DOHH2 (cell line): ENCODE measurements at regions not wholly inside any gene's neighbourhood (a gene's known extent, or its start where the extent isn't known, plus 50 kb on each side); places are given as distances from the start of the nearest gene placed in this dataset.

Source experiments
- H3F3A ChIP-seq: fragments of 200-600 bp; sonication (generic), shearing (Covaris generic); 2 replicates; pipeline ENCODE4 v1.6.0; 2016; ENCODE audit warnings: antibody characterized with exemption, mild to moderate bottlenecking; ENCODE audit not compliant: control insufficient read depth, insufficient read depth
- H3K27ac ChIP-seq: fragments of 200-600 bp; sonication (generic); 2 replicates; pipeline ENCODE4 v1.5.1; 2014; ENCODE audit warnings: low read depth, mild to moderate bottlenecking, low read length, moderate library complexity
- H3K27me3 ChIP-seq: fragments of 200-600 bp; sonication (generic); 2 replicates; pipeline ENCODE4 v1.6.1; 2014; ENCODE audit warnings: mild to moderate bottlenecking, low read length, mixed read lengths; ENCODE audit not compliant: control insufficient read depth
- H3K36me3 ChIP-seq: fragments of 200-600 bp; sonication (generic); 2 replicates; pipeline ENCODE4 v1.6.1; 2014; ENCODE audit warnings: mild to moderate bottlenecking, low read length, moderate library complexity, mixed read lengths; ENCODE audit not compliant: control insufficient read depth
- H3K4me1 ChIP-seq: fragments of 200-600 bp; sonication (generic); 2 replicates; pipeline ENCODE4 v1.6.1; 2014; ENCODE audit warnings: mild to moderate bottlenecking, low read length, mixed read lengths; ENCODE audit not compliant: control insufficient read depth
- H3K4me2 ChIP-seq: fragments of 200-600 bp; sonication (generic); 2 replicates; pipeline ENCODE4 v1.6.0; 2014; ENCODE audit warnings: mild to moderate bottlenecking, low read length, moderate library complexity
- H3K4me3 ChIP-seq: fragments of 200-600 bp; sonication (generic); 2 replicates; pipeline ENCODE4 v1.5.1; 2014; ENCODE audit warnings: mild to moderate bottlenecking, low read length, mixed read lengths
- H3K79me2 ChIP-seq: fragments of 200-600 bp; sonication (generic); 2 replicates; pipeline ENCODE4 v1.6.1; 2014; ENCODE audit warnings: mild to moderate bottlenecking, low read length, mixed read lengths; ENCODE audit not compliant: control insufficient read depth
- H3K9me2 ChIP-seq: fragments of 200-600 bp; sonication (generic); replicated peaks from 2 replicates; pipeline ENCODE4 v1.6.1; 2014; ENCODE audit warnings: mild to moderate bottlenecking, low read length, mixed read lengths; ENCODE audit not compliant: control insufficient read depth
- H3K9me3 ChIP-seq: fragments of 200-600 bp; sonication (generic); 2 replicates; pipeline ENCODE4 v1.6.1; 2014; ENCODE audit warnings: antibody characterized with exemption, low read length, mixed read lengths; ENCODE audit not compliant: control insufficient read depth, insufficient read depth
- H4K20me1 ChIP-seq: fragments of 200-600 bp; sonication (generic); 2 replicates; pipeline ENCODE4 v1.6.0; 2014; ENCODE audit warnings: low read depth, mild to moderate bottlenecking, antibody characterized with exemption, low read length, moderate library complexity; ENCODE audit not compliant: control insufficient read depth, insufficient read depth
- EZH2phosphoT487 ChIP-seq: fragments of 200-600 bp; sonication (generic); IDR thresholded peaks from 2 replicates; pipeline ENCODE4 v1.6.1; 2017; ENCODE audit warnings: borderline replicate concordance, mild to moderate bottlenecking, antibody characterized with exemption, low read length, moderate library complexity, mixed read lengths
- TF ChIP-seq, protein P1 (sequence below): fragments of 200-600 bp; sonication (generic); IDR thresholded peaks from one replicate; pipeline ENCODE4 v1.5.1; 2014; ENCODE audit warnings: antibody characterized with exemption, mild to moderate bottlenecking, low read depth, low read length; ENCODE audit not compliant: poor library complexity, severe bottlenecking

DNA sequence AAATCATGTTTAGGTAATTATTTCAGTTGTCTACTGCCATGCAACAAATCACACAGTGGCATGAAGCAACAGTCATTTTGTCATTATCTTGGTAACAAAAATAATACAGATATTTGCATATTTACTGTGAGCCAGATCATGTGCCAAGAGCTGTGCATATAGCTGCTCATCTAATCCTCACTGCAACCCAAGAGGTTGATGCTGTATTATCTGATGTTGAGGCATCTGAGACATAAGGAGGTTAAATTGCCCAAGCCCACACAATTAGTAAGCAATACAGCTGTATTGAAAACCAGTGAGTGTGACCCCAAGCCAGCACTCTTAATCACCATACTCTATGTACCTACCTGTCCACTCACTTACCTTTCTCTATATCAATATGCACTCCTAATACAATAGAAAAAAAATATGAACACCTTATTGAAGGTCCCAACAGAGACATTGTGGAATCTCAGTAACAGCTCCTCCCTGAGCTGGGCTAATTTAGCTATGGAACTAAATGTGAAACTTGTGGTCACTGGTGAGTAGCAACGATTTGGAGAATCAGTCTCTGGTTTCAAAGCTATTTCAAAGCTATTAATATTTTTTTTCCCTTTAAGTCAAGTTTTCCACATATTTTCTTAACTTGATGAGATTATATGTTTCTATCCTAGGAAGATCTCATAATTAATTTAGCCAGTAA lies 185.2 kb downstream of the KLF12 start:
- Histone ChIP-seq H3K9me2 (no peaks in the 10 kb centered on the region), H3K27ac (no peak overlapping the region), H3K4me3 (peak overlapping the region; percentile 7; the same call in 1 of the 2 replicates), H3K4me1 (peaks cover 98% of the 10 kb centered on the region), H3F3A (0 out of 2 replicates have a peak, but pooled peaks cover 4% of the 10 kb centered on the region), H4K20me1 (no peaks in the 10 kb centered on the region), H3K36me3 (no peaks in the 10 kb centered on the region; the same call in 1 of the 2 replicates), H3K4me2 (peak overlapping the region; percentile 26), H3K27me3 (no peaks in the 10 kb centered on the region), H3K79me2 (peaks cover 26% of the 10 kb centered on the region), H3K9me3 (no peaks in the 10 kb centered on the region)
- TF ChIP-seq EZH2phosphoT487 = no peak
- TF ChIP-seq, protein P1, sequence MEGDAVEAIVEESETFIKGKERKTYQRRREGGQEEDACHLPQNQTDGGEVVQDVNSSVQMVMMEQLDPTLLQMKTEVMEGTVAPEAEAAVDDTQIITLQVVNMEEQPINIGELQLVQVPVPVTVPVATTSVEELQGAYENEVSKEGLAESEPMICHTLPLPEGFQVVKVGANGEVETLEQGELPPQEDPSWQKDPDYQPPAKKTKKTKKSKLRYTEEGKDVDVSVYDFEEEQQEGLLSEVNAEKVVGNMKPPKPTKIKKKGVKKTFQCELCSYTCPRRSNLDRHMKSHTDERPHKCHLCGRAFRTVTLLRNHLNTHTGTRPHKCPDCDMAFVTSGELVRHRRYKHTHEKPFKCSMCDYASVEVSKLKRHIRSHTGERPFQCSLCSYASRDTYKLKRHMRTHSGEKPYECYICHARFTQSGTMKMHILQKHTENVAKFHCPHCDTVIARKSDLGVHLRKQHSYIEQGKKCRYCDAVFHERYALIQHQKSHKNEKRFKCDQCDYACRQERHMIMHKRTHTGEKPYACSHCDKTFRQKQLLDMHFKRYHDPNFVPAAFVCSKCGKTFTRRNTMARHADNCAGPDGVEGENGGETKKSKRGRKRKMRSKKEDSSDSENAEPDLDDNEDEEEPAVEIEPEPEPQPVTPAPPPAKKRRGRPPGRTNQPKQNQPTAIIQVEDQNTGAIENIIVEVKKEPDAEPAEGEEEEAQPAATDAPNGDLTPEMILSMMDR = no peak

DNA sequence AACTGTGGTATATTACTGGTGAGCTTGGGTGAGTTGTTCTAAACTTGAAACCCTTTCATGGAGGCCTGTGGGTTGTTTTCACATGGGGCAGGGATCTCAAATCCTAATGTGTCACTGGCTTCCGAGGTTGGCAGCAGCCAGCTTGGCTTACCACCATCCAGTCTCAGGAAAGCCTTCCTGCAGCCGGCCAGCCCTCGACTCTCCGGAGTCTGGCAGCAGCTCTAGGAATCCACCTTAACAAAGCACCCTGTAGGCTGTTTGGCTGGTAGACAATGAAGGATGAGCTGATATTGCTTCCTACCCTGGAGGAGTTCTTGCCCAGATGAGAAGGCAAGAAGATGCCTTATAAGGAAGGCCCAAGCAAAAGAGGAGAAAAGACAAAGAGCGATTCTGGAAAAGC lies 188.3 kb downstream of the KLF12 start:
- H4K20me1 ChIP-seq = no peaks in the 10 kb centered on the region
- H3F3A ChIP-seq = 0 out of 2 replicates have a peak, but pooled peaks cover 2% of the 10 kb centered on the region
- H3K4me2 ChIP-seq = no peak overlapping the region
- H3K9me2 ChIP-seq = no peaks in the 10 kb centered on the region
- H3K4me3 ChIP-seq = no peak overlapping the region
- no peak overlapping the region for H3K27ac ChIP-seq
- peaks cover 11% of the 10 kb centered on the region for H3K79me2 ChIP-seq
- peaks cover 82% of the 10 kb centered on the region for H3K4me1 ChIP-seq
- H3K9me3 ChIP-seq = no peaks in the 10 kb centered on the region
- TF ChIP-seq EZH2phosphoT487 = no peak
- no peaks in the 10 kb centered on the region for H3K27me3 ChIP-seq
- peaks cover 23% of the 10 kb centered on the region for H3K36me3 ChIP-seq

DNA sequence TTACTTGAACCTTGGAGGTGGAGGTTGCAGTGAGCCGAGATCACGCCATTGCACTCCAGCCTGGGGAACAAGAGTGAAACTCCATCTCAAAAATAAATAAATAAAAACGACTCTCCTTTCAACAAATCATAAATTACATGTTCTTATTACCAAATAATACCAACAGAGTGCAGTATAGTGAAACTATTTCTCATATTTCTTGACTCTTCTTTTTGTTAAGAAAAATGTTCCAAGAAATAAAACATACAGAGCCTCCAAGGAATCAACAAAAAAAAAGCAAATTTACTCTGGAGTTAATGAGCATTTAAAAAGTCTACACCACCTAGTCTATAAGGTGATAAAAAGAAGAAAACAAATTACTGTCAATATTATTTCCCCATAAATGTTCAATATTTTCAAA lies 188.8 kb downstream of the KLF12 start:
- H3F3A ChIP-seq = 0 out of 2 replicates have a peak, but pooled peaks cover 2% of the 10 kb centered on the region
- H3K4me2 ChIP-seq = no peak overlapping the region

DNA sequence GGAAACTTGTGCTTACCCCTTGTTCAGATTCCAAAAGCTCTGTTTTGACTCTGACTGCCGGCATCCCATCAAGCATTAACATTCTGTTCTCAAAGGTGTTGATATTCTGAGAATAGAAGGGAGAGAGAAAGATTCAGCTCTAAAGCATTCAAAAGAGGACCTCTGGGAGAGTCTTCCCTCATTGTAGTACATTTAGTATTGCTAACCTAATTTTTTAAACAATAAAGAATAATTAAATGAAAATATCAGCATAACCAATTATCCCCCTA lies 190.3 kb downstream of the KLF12 start:
- Histone ChIP-seq H3K9me2 (no peaks in the 10 kb centered on the region), H3K27me3 (no peaks in the 10 kb centered on the region), H3F3A (0 out of 2 replicates have a peak, but pooled peaks cover 2% of the 10 kb centered on the region), H3K9me3 (no peaks in the 10 kb centered on the region), H3K4me3 (peak overlapping the region; percentile 28), H3K36me3 (peaks cover 30% of the 10 kb centered on the region), H3K4me2 (peak overlapping the region; percentile 52), H4K20me1 (no peaks in the 10 kb centered on the region), H3K79me2 (peaks cover 12% of the 10 kb centered on the region), H3K4me1 (peaks cover 77% of the 10 kb centered on the region), H3K27ac (peak overlapping the region; percentile 25; the same call in 1 of the 2 replicates)
- TF ChIP-seq, protein P1 = no peak
- TF ChIP-seq EZH2phosphoT487 = no peak

More for the DNA sequence above, 188.8 kb downstream of the KLF12 start:
- Histone ChIP-seq H3K9me3 (no peaks in the 10 kb centered on the region), H3K4me3 (no peak overlapping the region), H3K27ac (no peak overlapping the region), H3K4me1 (peaks cover 82% of the 10 kb centered on the region), H3K27me3 (no peaks in the 10 kb centered on the region), H4K20me1 (no peaks in the 10 kb centered on the region), H3K79me2 (peaks cover 7% of the 10 kb centered on the region), H3K36me3 (peaks cover 25% of the 10 kb centered on the region), H3K9me2 (no peaks in the 10 kb centered on the region)
- TF ChIP-seq, protein P1 = peak; percentile 10
- no peak for TF ChIP-seq EZH2phosphoT487
